GM12891 (cell line): ENCODE measurements at regions not wholly inside any gene's neighbourhood (a gene's known extent, or its start where the extent isn't known, plus 50 kb on each side); places are given as distances from the start of the nearest gene placed in this dataset.
"Not testable (repeated sequence)": the region's sequence is repeated elsewhere in the genome, so short reads cannot be mapped to it uniquely, and the experiment has no call there.

Experiments
- DNase-seq: peaks from one replicate; pipeline ENCODE4 v3.0.0; 2011; ENCODE audit warnings: low spot score; ENCODE audit not compliant: insufficient read length
- FAIRE-seq: peaks from 2 replicates; lab custom pipeline; 2011; peaks lifted over from hg19 to GRCh38; lab: Jason Lieb, UNC
- PAX5 ChIP-seq: IDR thresholded peaks from 2 replicates; pipeline ENCODE4 v1.6.1; 2011; ENCODE audit warnings: low read length, moderate library complexity, mild to moderate bottlenecking; ENCODE audit not compliant: insufficient read depth, severe bottlenecking
- POLR2A ChIP-seq: IDR thresholded peaks from 2 replicates; pipeline ENCODE4 v1.6.1; 2011; ENCODE audit warnings: low read depth, low read length, control low read depth
- POLR2AphosphoS5 ChIP-seq: IDR thresholded peaks from 2 replicates; pipeline ENCODE4 v1.6.1; 2011; ENCODE audit warnings: low read depth, low read length, control low read depth
- POU2F2 ChIP-seq: IDR thresholded peaks from 2 replicates; pipeline ENCODE4 v1.6.1; 2011; ENCODE audit warnings: low read depth, mild to moderate bottlenecking, control low read depth, low read length, moderate library complexity
- SPI1 ChIP-seq: IDR thresholded peaks from 2 replicates; pipeline ENCODE4 v1.6.1; 2011; ENCODE audit warnings: low read depth, low read length, control low read depth
- TAF1 ChIP-seq: IDR thresholded peaks from 2 replicates; pipeline ENCODE4 v1.6.1; 2011; ENCODE audit warnings: low read depth, low read length, control low read depth

GRCh38 chr12:127832172-127832571 lies 434.8 kb upstream of the TMEM132C start:
- FAIRE-seq (no peak), DNase-seq (no peak)
- TF ChIP-seq SPI1 (no peak), POLR2AphosphoS5 (no peak), POU2F2 (no peak), POLR2A (no peak), TAF1 (no peak), PAX5 (no peak)

- not testable (repeated sequence) for FAIRE-seq, DNase-seq
These were observed 430.2 kb upstream of the TMEM132C start for GRCh38 chr12:127836802-127837201.

- TF ChIP-seq TAF1 (no peak), SPI1 (no peak), PAX5 (no peak), POLR2A (no peak), POU2F2 (no peak), POLR2AphosphoS5 (no peak)
- FAIRE-seq (no peak), DNase-seq (no peak)
These were observed 409.3 kb upstream of the TMEM132C start for GRCh38 chr12:127857661-127858060.

GRCh38 chr12:127860536-127860935 lies 406.4 kb upstream of the TMEM132C start:
- FAIRE-seq = no peak
- no peak for DNase-seq

GRCh38 chr12:127861406-127861805 lies 405.6 kb upstream of the TMEM132C start:
- FAIRE-seq = no peak
- no peak for TF ChIP-seq POLR2A
- no peak for TF ChIP-seq PAX5
- TF ChIP-seq SPI1 = no peak
- TF ChIP-seq POLR2AphosphoS5 = no peak
- TF ChIP-seq TAF1 = no peak
- TF ChIP-seq POU2F2 = no peak
- no peak for DNase-seq

More at GRCh38 chr12:127860536-127860935, 406.4 kb upstream of the TMEM132C start:
- TF ChIP-seq POU2F2 = no peak
- no peak for TF ChIP-seq POLR2AphosphoS5
- TF ChIP-seq PAX5 = no peak
- TF ChIP-seq SPI1 = no peak
- TF ChIP-seq TAF1 = no peak
- no peak for TF ChIP-seq POLR2A

- no peak for FAIRE-seq
These were observed 393.7 kb upstream of the TMEM132C start for GRCh38 chr12:127873306-127873705.

GRCh38 chr12:127881371-127882140 lies 385.4 kb upstream of the TMEM132C start:
- FAIRE-seq (no peak), DNase-seq (no peak)
- no peak for TF ChIP-seq PAX5
- TF ChIP-seq POLR2AphosphoS5 = no peak
- TF ChIP-seq POLR2A = no peak
- TF ChIP-seq SPI1 = no peak
- TF ChIP-seq TAF1 = no peak
- no peak for TF ChIP-seq POU2F2

More at GRCh38 chr12:127873306-127873705, 393.7 kb upstream of the TMEM132C start:
- TF ChIP-seq POU2F2 (no peak), POLR2A (no peak), PAX5 (no peak), SPI1 (no peak), POLR2AphosphoS5 (no peak), TAF1 (no peak)
- DNase-seq = no peak

GRCh38 chr12:127883013-127883412 lies 384.0 kb upstream of the TMEM132C start:
- FAIRE-seq (no peak), DNase-seq (no peak)
- TF ChIP-seq TAF1 = no peak
- no peak for TF ChIP-seq PAX5
- no peak for TF ChIP-seq POLR2AphosphoS5
- TF ChIP-seq SPI1 = no peak
- no peak for TF ChIP-seq POLR2A

- no peak for FAIRE-seq
- no peak for DNase-seq
- TF ChIP-seq SPI1 = no peak
These were observed 380.8 kb upstream of the TMEM132C start for GRCh38 chr12:127885954-127886750.

- no peak for FAIRE-seq
- DNase-seq = no peak
- no peak for TF ChIP-seq SPI1
- TF ChIP-seq TAF1 = no peak
- no peak for TF ChIP-seq PAX5
- TF ChIP-seq POLR2A = no peak
- no peak for TF ChIP-seq POLR2AphosphoS5
- no peak for TF ChIP-seq POU2F2
These were observed 380.1 kb upstream of the TMEM132C start for GRCh38 chr12:127886827-127887226.
